ENCODE measurements at regions not wholly inside any gene's neighbourhood (a gene's known extent, or its start where the extent isn't known, plus 50 kb on each side); places are given as distances from the start of the nearest gene placed in this dataset.

- no peak for TF ChIP-seq POLR2AphosphoS5 (IDR thresholded peaks at IDR 0.05; ENCODE audit: low read depth, low read length)
- no peak for TF ChIP-seq FOXP2 (optimal IDR thresholded peaks at IDR 0.05; ENCODE audit: borderline replicate concordance, extremely low read depth, extremely low read length, insufficient read depth)
- TF ChIP-seq, protein P1, sequence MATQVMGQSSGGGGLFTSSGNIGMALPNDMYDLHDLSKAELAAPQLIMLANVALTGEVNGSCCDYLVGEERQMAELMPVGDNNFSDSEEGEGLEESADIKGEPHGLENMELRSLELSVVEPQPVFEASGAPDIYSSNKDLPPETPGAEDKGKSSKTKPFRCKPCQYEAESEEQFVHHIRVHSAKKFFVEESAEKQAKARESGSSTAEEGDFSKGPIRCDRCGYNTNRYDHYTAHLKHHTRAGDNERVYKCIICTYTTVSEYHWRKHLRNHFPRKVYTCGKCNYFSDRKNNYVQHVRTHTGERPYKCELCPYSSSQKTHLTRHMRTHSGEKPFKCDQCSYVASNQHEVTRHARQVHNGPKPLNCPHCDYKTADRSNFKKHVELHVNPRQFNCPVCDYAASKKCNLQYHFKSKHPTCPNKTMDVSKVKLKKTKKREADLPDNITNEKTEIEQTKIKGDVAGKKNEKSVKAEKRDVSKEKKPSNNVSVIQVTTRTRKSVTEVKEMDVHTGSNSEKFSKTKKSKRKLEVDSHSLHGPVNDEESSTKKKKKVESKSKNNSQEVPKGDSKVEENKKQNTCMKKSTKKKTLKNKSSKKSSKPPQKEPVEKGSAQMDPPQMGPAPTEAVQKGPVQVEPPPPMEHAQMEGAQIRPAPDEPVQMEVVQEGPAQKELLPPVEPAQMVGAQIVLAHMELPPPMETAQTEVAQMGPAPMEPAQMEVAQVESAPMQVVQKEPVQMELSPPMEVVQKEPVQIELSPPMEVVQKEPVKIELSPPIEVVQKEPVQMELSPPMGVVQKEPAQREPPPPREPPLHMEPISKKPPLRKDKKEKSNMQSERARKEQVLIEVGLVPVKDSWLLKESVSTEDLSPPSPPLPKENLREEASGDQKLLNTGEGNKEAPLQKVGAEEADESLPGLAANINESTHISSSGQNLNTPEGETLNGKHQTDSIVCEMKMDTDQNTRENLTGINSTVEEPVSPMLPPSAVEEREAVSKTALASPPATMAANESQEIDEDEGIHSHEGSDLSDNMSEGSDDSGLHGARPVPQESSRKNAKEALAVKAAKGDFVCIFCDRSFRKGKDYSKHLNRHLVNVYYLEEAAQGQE (IDR thresholded peaks at IDR 0.05; ENCODE audit: insufficient read depth in 1 of 2, low read depth in 2 of 2, low read length in 2 of 2), result no peak
- TF ChIP-seq SIN3A (IDR thresholded peaks at IDR 0.05; ENCODE audit: borderline replicate concordance, insufficient read depth, low read length), result no peak
These were observed 304.6 kb upstream of the CXCR4 start for GRCh38 chr2:136422512-136422911.
